HG02885 (cell line): ENCODE measurements at regions not wholly inside any gene's neighbourhood (a gene's known extent, or its start where the extent isn't known, plus 50 kb on each side); places are given as distances from the start of the nearest gene placed in this dataset.

Experiments
- ATAC-seq: cut with Tn5 transposase; IDR thresholded peaks from one replicate; pipeline ENCODE4 v1.9.1; 2021; ENCODE audit warnings: mild to moderate bottlenecking; ENCODE audit not compliant: unreplicated experiment, poor library complexity

GRCh38 chrX:43005561-43005960, 227.6 kb upstream of the PPP1R2C start:
- ATAC-seq = no peak

DNA sequence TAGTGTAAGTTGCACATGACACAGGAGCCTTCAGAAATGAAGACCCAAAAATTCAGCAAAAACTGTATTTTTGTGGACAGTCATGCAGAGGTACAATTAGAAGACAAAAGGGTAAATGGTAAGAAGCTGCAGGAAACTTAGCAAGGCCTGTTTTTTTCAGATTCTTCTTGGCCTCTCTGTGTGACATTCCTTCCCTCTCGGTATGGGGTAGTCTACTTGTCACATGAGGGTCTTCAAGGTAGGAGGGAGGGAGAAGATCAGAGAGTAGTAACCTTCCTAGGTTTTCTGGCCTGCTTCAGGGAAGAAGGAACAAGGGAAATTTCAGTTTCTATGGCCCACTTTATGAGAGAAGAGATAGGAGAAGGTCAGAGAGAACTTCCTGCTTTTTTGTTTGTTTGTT, 230.4 kb upstream of the PPP1R2C start:
- no peak for ATAC-seq

GRCh38 chrX:43016021-43016420, 238.1 kb upstream of the PPP1R2C start:
- no peak for ATAC-seq

- no peak for ATAC-seq
Measured at GRCh38 chrX:43018031-43018430, 240.1 kb upstream of the PPP1R2C start.

DNA sequence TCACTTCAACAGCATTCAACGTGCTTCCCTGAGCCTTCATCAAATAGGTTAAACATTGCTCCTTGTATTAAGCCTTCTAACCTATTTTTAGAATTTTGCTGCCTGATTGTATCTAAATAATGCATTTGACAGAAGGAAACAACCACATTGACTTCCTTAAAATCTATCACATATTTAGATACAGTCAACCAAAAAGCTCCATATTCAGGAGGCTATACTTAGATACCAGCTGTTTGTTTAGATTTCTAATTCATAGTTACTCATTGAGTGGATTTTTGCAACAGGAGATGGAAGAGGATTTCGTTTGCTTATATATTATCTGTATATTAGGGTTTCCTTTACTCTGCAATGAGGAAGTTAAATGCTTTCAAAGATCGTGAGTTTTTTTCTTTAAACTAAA, 241.1 kb upstream of the PPP1R2C start:
- ATAC-seq = no peak

GRCh38 chrX:43025806-43026315, 247.9 kb upstream of the PPP1R2C start:
- ATAC-seq = no peak

- ATAC-seq = no peak
Measured at GRCh38 chrX:43064096-43064495, 286.1 kb upstream of the PPP1R2C start.

DNA sequence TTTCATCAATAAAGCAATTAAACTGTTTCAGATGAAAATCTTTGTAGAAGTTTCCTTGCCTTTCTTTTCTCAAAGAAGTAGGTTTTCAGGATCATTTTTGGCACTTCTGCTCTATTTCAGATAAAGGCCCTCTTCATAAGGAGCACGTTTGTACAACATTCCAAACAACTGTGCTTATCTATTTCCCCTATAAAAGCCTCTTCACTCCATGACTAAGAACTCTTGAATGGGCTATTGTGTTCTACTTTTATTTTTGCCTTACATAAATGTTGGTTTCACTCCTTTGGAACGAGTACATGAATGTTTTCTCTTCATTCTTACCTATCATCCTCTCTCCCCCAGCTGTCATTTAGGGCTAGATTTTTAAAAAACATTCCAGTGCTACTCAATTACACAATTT, 288.0 kb upstream of the PPP1R2C start:
- no peak for ATAC-seq

DNA sequence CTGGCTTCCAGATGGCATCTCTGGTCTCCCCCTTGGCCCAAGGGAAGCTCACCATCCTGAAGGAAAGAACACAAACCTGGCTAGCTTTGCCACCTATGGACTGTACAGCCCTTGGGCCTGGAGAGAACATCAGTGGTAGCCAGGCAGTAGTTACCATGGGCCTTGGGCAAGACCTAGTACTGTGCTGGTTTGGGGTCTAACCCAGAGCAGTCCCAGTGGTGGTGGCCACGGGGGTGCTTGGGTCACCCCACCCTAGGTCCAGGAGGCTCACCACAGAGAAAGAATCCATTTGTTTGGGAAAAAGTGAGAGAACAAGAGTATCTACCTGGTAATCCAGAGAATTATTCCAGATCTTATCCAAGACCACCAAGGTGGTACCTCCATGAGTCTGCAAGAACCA, 290.7 kb upstream of the PPP1R2C start:
- ATAC-seq = no peak

DNA sequence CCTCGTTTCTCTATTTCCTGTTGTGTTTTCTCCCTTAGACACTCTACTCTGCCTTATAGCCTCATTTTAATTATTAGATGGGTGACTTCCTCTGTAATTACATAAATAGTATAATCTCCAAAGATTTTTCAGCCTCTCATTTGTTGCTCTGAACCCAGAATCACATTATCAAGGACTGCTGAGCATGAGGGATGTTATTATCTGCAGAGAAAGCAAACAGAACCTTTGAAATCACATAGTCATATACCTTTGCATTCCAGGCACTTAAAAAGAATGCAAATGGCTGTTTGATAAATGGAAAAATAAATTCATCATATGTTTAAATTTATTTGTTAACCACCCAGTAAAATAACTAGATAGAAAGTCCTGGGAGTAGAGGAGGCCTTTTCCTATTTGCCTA, 305.1 kb upstream of the PPP1R2C start:
- no peak for ATAC-seq

GRCh38 chrX:43087830-43088229, 309.9 kb upstream of the PPP1R2C start:
- no peak for ATAC-seq

DNA sequence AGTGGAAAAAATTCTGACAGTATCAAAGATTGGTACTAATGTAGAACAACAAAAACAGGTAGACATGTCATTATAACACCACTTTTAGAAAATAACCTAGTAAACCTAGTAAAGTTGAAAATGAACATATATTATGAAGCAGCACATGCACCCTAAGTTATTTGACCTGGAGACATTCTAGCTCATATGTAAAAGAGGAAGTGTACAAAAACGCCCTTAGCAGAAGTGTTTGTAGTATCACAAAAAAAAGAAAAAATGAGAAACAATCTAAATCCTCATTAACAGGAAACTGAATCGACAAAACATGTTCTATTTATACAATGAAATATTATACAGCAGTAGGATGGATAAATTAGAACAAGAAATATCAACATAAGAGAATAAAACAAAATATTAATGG, 318.9 kb upstream of the PPP1R2C start:
- ATAC-seq = no peak

- ATAC-seq = no peak
Measured at GRCh38 chrX:43106009-43106408, 328.0 kb upstream of the PPP1R2C start.

DNA sequence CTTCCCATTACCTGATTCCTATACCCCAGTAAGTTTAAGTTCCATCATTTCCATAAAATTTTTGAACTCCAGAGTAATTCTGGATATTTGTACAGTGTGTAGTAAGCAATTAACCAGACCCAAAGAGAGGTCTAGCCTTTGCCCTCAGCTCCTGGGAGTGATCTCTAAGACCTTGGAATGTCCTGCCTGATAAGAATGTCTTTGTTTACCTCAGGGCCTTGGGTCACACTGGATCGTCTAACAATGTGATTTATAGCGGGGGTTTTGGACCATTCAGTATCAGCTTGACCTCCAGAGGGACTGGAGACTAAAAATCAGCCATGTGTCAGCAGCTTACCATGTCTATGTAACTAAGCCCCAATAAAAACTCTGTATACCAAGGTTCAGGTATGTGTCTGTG, 330.9 kb upstream of the PPP1R2C start:
- ATAC-seq = no peak

DNA sequence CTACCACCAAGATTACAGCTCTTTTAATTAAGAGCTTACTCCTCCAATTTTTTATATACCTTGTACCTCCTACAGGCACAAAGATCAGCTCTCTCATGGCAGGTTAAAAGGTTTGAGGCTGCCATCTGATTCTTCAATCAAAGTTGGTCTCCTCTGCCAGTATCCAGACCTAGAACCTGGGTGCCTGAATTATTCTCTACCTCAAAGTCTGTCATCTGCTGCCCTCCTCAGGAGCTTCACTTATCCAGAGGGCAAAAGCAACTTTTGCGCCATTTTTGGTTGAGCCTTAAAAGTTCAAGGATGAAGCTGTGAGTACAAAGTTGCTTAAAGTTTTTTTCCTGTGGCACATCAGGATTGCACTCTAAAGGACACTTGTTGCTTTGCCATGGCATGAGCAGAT, 343.7 kb upstream of the PPP1R2C start:
- no peak for ATAC-seq

- ATAC-seq = no peak
Measured at GRCh38 chrX:43139645-43140044, 361.7 kb upstream of the PPP1R2C start.

DNA sequence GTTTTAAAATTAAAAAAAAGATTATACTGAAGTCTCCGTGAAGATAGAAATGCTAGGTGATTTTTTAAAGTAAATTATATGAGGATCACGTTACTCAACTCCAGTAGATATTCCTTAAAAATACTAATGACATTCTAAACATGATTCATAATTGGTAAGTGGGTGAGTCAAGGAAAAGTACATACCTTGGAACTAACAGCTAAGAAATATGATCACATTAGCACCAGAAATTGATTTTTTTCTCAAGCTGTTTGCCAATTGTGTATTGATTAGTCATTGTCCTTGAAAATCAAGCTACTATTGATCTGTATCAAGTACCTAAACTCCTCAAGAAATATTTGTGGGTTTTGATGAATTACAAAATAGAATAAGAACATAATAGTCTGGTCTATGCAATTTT, 362.6 kb upstream of the PPP1R2C start:
- ATAC-seq = no peak

DNA sequence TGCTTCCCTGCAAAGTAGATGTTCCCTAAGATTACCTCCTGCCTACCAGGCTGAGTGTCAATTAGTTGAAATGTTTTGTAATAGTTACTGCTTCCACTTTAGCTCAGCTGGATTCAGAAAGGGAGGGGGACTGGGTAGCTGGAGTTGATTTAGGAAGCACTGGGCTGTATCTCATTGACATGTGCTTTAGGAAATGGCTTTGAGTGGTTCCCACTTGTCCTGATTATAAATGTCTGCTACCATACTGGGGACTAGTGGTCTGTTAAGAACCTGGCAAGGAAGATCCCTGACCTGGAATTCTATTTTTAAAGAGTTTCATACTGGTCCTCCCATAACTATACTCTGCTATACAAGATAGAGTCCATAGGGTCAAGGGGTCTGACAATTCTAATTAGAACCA, 363.9 kb upstream of the PPP1R2C start:
- no peak for ATAC-seq

DNA sequence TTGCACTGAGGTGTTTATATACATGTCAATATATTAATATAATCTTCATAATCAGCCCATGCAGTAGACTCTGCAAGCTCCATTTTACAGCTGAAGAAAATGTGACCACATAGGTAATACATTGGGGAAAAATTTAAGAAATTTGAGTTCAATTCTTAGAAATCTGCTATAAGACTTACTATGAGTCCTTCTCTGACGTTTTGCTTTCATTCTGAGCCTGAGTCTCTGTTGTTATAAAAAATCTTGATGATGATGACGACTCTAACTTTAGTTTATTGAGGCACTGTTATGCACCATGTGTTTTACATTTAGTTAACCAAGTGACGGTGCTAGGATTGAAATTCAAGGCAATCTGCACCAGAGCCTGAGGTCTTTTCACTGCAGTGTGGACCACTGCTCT, 370.3 kb upstream of the PPP1R2C start:
- no peak for ATAC-seq

- ATAC-seq = no peak
Measured at GRCh38 chrX:43165343-43165920, 387.5 kb upstream of the PPP1R2C start.

GRCh38 chrX:43166874-43167273, 388.9 kb upstream of the PPP1R2C start:
- ATAC-seq = no peak

DNA sequence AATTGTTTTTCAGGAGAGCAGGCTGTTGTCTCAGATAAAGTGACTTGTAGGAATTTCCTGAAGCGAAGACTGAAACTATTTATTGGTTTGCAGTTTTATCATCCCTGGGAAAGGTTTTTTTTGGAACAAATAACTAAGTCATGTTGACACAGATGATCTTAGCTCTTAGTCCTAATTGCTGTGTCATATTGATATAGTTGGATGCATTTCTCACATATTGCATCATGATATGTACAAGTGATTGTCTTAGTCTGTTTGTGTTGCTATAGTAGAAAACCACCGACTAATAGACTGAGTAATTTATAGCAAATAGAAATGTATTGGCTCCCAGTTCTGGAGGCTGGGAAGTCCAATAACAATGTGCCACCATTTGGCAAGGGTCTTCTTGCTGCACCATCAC, 397.5 kb upstream of the PPP1R2C start:
- no peak for ATAC-seq

DNA sequence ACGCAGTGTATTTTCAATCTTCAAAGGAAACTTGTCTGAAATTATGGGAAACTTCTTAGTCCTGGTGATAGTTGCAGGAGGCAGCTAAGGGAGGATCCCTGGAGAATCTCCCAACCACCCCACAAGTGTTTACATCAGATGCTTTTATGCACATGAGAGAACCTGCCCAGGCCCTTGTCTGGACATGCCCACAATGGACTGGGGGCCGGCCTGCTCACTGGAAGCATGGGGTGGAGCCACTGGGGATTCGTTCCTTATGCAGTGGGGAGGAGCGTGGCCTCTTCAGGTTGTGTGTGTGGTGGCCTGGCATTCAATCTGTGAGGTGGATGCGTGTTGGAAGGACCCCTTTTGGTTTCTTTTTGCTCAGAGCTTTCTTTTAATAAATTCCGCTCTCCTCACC, 398.7 kb upstream of the PPP1R2C start:
- ATAC-seq = no peak
